OCI-LY7 (cell line): ENCODE measurements at regions not wholly inside any gene's neighbourhood (a gene's known extent, or its start where the extent isn't known, plus 50 kb on each side); places are given as distances from the start of the nearest gene placed in this dataset.
"Not testable (repeated sequence)": the region's sequence is repeated elsewhere in the genome, so short reads cannot be mapped to it uniquely, and the experiment has no call there.

Source experiments
- EZH2phosphoT487 ChIP-seq: fragments of 200-600 bp; sonication (generic); IDR thresholded peaks from 2 replicates; pipeline ENCODE4 v1.6.1; 2018; ENCODE audit warnings: low read depth, borderline replicate concordance, mild to moderate bottlenecking, mixed run types, antibody characterized with exemption, low read length, moderate library complexity, mixed read lengths
- TF ChIP-seq, protein P1 (sequence below): fragments of 200-600 bp; sonication (generic); conservative IDR thresholded peaks from 2 replicates; pipeline ENCODE4 v1.5.1; 2014; ENCODE audit warnings: mild to moderate bottlenecking, antibody characterized with exemption, low read length, moderate library complexity, mixed read lengths

DNA sequence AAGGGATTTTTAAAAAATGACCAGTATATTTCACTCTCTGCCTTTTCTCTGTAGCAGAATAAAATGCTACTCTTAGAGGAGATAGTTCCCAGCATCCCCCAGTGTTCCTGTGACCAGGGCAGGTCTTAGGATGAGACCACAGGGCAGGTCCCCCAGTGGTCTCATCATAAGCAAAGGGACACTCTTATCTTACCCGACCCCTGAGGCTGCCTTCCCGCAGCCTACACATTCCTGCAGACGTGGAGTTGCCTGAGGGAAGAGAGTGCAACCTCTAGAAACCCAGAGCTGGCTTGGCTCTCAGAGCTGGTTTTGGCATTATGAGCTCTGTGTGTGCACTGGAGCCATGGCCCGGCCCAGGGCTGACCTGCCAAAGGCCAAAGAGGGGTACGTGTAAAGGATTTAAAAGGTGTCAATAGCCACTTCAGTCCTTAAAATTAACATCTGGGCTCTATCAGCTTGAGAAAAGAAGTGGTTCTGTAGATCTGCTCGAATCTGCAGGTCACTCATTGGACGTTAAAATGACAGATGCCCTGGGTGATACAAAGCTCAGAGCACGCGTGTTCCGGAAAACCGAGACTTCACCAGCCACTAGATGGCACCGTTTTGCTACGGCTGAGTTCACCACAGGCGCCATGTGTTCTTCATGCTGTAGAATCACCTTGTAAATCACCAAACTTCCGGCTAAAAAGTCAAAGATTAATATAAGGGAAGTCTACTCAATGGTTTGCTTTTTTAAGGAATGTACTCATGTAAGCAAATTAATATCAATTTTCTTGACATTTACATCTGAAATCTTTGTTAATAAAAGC is 60.4 kb upstream of the GPR31 start:
- TF ChIP-seq, protein P1, sequence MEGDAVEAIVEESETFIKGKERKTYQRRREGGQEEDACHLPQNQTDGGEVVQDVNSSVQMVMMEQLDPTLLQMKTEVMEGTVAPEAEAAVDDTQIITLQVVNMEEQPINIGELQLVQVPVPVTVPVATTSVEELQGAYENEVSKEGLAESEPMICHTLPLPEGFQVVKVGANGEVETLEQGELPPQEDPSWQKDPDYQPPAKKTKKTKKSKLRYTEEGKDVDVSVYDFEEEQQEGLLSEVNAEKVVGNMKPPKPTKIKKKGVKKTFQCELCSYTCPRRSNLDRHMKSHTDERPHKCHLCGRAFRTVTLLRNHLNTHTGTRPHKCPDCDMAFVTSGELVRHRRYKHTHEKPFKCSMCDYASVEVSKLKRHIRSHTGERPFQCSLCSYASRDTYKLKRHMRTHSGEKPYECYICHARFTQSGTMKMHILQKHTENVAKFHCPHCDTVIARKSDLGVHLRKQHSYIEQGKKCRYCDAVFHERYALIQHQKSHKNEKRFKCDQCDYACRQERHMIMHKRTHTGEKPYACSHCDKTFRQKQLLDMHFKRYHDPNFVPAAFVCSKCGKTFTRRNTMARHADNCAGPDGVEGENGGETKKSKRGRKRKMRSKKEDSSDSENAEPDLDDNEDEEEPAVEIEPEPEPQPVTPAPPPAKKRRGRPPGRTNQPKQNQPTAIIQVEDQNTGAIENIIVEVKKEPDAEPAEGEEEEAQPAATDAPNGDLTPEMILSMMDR: peak; percentile 69
- TF ChIP-seq EZH2phosphoT487: not testable (repeated sequence)
